Suprapubic skin (tissue), 3 donors: ENCODE measurements at regions not wholly inside any gene's neighbourhood (a gene's known extent, or its start where the extent isn't known, plus 50 kb on each side); places are given as distances from the start of the nearest gene placed in this dataset.

Experiments used
- CTCF ChIP-seq, 2 donors: fragments of 200-600 bp in 1 of 2; fragments of 450-650 bp in 1 of 2; sonication (generic) in 1 of 2; IDR thresholded peaks; one replicate each; pipeline ENCODE4 v1.5.1; 2016 to 2019; ENCODE audit warnings: antibody characterized with exemption in 2 of 2, mild to moderate bottlenecking in 1 of 2, moderate library complexity in 1 of 2
- POLR2AphosphoS5 ChIP-seq, 3 donors: sonication (generic); formaldehyde crosslinking; IDR thresholded peaks; one replicate each; pipeline ENCODE4 v1.6.1; 2017; ENCODE audit warnings: antibody characterized with exemption in 3 of 3

GRCh38 chr12:24079083-24079482 lies 129.6 kb upstream of the SOX5 start:
- TF ChIP-seq CTCF (IDR thresholded peaks at IDR 0.05) = no peak
- no peak for TF ChIP-seq POLR2AphosphoS5 (IDR thresholded peaks at IDR 0.05)
